ENCODE measurements at regions not wholly inside any gene's neighbourhood (a gene's known extent, or its start where the extent isn't known, plus 50 kb on each side); places are given as distances from the start of the nearest gene placed in this dataset.

- Histone ChIP-seq H3K9me3 (ENCODE audit: control insufficient read depth in 5 of 5, low read length in 5 of 5) (peaks cover 0 to 2% (median 0%) of the 10 kb centered on the region in 5 donors), H3K4me3 (ENCODE audit: low read depth in 1 of 5, low read length in 5 of 5) (no peak overlapping the region), H3K9ac (ENCODE audit: low read length in 5 of 5) (no peak overlapping the region)
Observed at GRCh38 chr6:153214436-153214835, 83.4 kb upstream of the RGS17 start.

GRCh38 chr6:153210083-153210482 lies 79.0 kb upstream of the RGS17 start:
- no peaks in the 10 kb centered on the region for H3K36me3 ChIP-seq (ENCODE audit: control insufficient read depth in 5 of 5, insufficient read depth in 5 of 5, low read length in 5 of 5)
- no peak overlapping the region for H3K4me3 ChIP-seq (ENCODE audit: low read depth in 1 of 5, low read length in 5 of 5)
- no peak overlapping the region for H3K27ac ChIP-seq (ENCODE audit: low read depth, low read length)
- H3K9me3 ChIP-seq (ENCODE audit: control insufficient read depth in 5 of 5, low read length in 5 of 5), result peaks cover 0 to 2% (median 0%) of the 10 kb centered on the region in 5 donors
- no peak overlapping the region for H3K9ac ChIP-seq (ENCODE audit: low read length in 5 of 5)
- H3K27me3 ChIP-seq (ENCODE audit: control insufficient read depth in 5 of 5, insufficient read depth in 4 of 5, low read length in 5 of 5), result no peaks in the 10 kb centered on the region
- no peaks in the 10 kb centered on the region for H3K4me1 ChIP-seq (ENCODE audit: control insufficient read depth in 5 of 5, insufficient read depth in 5 of 5, low read length in 5 of 5)

More at GRCh38 chr6:153214436-153214835, 83.4 kb upstream of the RGS17 start:
- no peaks in the 10 kb centered on the region for H3K27me3 ChIP-seq (ENCODE audit: control insufficient read depth in 5 of 5, insufficient read depth in 4 of 5, low read length in 5 of 5)
- H3K4me1 ChIP-seq (ENCODE audit: control insufficient read depth in 5 of 5, insufficient read depth in 5 of 5, low read length in 5 of 5), result no peaks in the 10 kb centered on the region
- H3K36me3 ChIP-seq (ENCODE audit: control insufficient read depth in 5 of 5, insufficient read depth in 5 of 5, low read length in 5 of 5), result no peaks in the 10 kb centered on the region
- no peak overlapping the region for H3K27ac ChIP-seq (ENCODE audit: low read depth, low read length)

- peaks cover 0 to 2% (median 0%) of the 10 kb centered on the region in 5 donors for H3K9me3 ChIP-seq (ENCODE audit: control insufficient read depth in 5 of 5, low read length in 5 of 5)
- no peak overlapping the region for H3K27ac ChIP-seq (ENCODE audit: low read depth, low read length)
- no peaks in the 10 kb centered on the region for H3K4me1 ChIP-seq (ENCODE audit: control insufficient read depth in 5 of 5, insufficient read depth in 5 of 5, low read length in 5 of 5)
- no peaks in the 10 kb centered on the region for H3K27me3 ChIP-seq (ENCODE audit: control insufficient read depth in 5 of 5, insufficient read depth in 4 of 5, low read length in 5 of 5)
- no peak overlapping the region for H3K4me3 ChIP-seq (ENCODE audit: low read depth in 1 of 5, low read length in 5 of 5)
- no peak overlapping the region for H3K9ac ChIP-seq (ENCODE audit: low read length in 5 of 5)
- H3K36me3 ChIP-seq (ENCODE audit: control insufficient read depth in 5 of 5, insufficient read depth in 5 of 5, low read length in 5 of 5), result no peaks in the 10 kb centered on the region
Observed at GRCh38 chr6:153208706-153209105, 77.6 kb upstream of the RGS17 start.

GRCh38 chr6:153207617-153208016 lies 76.5 kb upstream of the RGS17 start:
- Histone ChIP-seq H3K4me1 (ENCODE audit: control insufficient read depth in 5 of 5, insufficient read depth in 5 of 5, low read length in 5 of 5) (no peaks in the 10 kb centered on the region), H3K36me3 (ENCODE audit: control insufficient read depth in 5 of 5, insufficient read depth in 5 of 5, low read length in 5 of 5) (no peaks in the 10 kb centered on the region)

GRCh38 chr6:153207006-153207405 lies 75.9 kb upstream of the RGS17 start:
- H3K36me3 ChIP-seq (ENCODE audit: control insufficient read depth in 5 of 5, insufficient read depth in 5 of 5, low read length in 5 of 5), result no peaks in the 10 kb centered on the region
- H3K4me3 ChIP-seq (ENCODE audit: low read depth in 1 of 5, low read length in 5 of 5), result no peak overlapping the region
- no peaks in the 10 kb centered on the region for H3K4me1 ChIP-seq (ENCODE audit: control insufficient read depth in 5 of 5, insufficient read depth in 5 of 5, low read length in 5 of 5)
- H3K9me3 ChIP-seq (ENCODE audit: control insufficient read depth in 5 of 5, low read length in 5 of 5), result peaks cover 0 to 2% (median 0%) of the 10 kb centered on the region in 5 donors
- no peak overlapping the region for H3K9ac ChIP-seq (ENCODE audit: low read length in 5 of 5)
- H3K27me3 ChIP-seq (ENCODE audit: control insufficient read depth in 5 of 5, insufficient read depth in 4 of 5, low read length in 5 of 5), result no peaks in the 10 kb centered on the region
- no peak overlapping the region for H3K27ac ChIP-seq (ENCODE audit: low read depth, low read length)

More at GRCh38 chr6:153207617-153208016, 76.5 kb upstream of the RGS17 start:
- Histone ChIP-seq H3K9ac (ENCODE audit: low read length in 5 of 5) (no peak overlapping the region), H3K4me3 (ENCODE audit: low read depth in 1 of 5, low read length in 5 of 5) (no peak overlapping the region), H3K27me3 (ENCODE audit: control insufficient read depth in 5 of 5, insufficient read depth in 4 of 5, low read length in 5 of 5) (no peaks in the 10 kb centered on the region), H3K27ac (ENCODE audit: low read depth, low read length) (no peak overlapping the region), H3K9me3 (ENCODE audit: control insufficient read depth in 5 of 5, low read length in 5 of 5) (peaks cover 0 to 2% (median 0%) of the 10 kb centered on the region in 5 donors)

- Histone ChIP-seq H3K36me3 (ENCODE audit: control insufficient read depth in 5 of 5, insufficient read depth in 5 of 5, low read length in 5 of 5) (no peaks in the 10 kb centered on the region), H3K9me3 (ENCODE audit: control insufficient read depth in 5 of 5, low read length in 5 of 5) (no peaks in the 10 kb centered on the region), H3K9ac (ENCODE audit: low read length in 5 of 5) (no peak overlapping the region), H3K27ac (ENCODE audit: low read depth, low read length) (no peak overlapping the region), H3K27me3 (ENCODE audit: control insufficient read depth in 5 of 5, insufficient read depth in 4 of 5, low read length in 5 of 5) (no peaks in the 10 kb centered on the region), H3K4me1 (ENCODE audit: control insufficient read depth in 5 of 5, insufficient read depth in 5 of 5, low read length in 5 of 5) (no peaks in the 10 kb centered on the region), H3K4me3 (ENCODE audit: low read depth in 1 of 5, low read length in 5 of 5) (no peak overlapping the region)
Observed at GRCh38 chr6:153192943-153193885, 62.1 kb upstream of the RGS17 start.

- Histone ChIP-seq H3K4me1 (ENCODE audit: control insufficient read depth in 5 of 5, insufficient read depth in 5 of 5, low read length in 5 of 5) (no peaks in the 10 kb centered on the region), H3K27me3 (ENCODE audit: control insufficient read depth in 5 of 5, insufficient read depth in 4 of 5, low read length in 5 of 5) (no peaks in the 10 kb centered on the region), H3K9ac (ENCODE audit: low read length in 5 of 5) (no peak overlapping the region), H3K4me3 (ENCODE audit: low read depth in 1 of 5, low read length in 5 of 5) (no peak overlapping the region), H3K36me3 (ENCODE audit: control insufficient read depth in 5 of 5, insufficient read depth in 5 of 5, low read length in 5 of 5) (no peaks in the 10 kb centered on the region), H3K9me3 (ENCODE audit: control insufficient read depth in 5 of 5, low read length in 5 of 5) (peaks cover 0 to 5% (median 0%) of the 10 kb centered on the region in 5 donors), H3K27ac (ENCODE audit: low read depth, low read length) (no peak overlapping the region)
Observed at GRCh38 chr6:153183925-153184324, 52.8 kb upstream of the RGS17 start.

Data from subcutaneous abdominal adipose tissue (tissue), 5 donors.